LHCN-M2 (cell line): ENCODE measurements at regions not wholly inside any gene's neighbourhood (a gene's known extent, or its start where the extent isn't known, plus 50 kb on each side); places are given as distances from the start of the nearest gene placed in this dataset.

Experiments used
- DNase-seq: peaks from one replicate; pipeline ENCODE4 v3.0.0-alpha.2; 2012; ENCODE audit warnings: low read depth

GRCh38 chr2:550860-551567 lies 126.2 kb downstream of the TMEM18 start:
- DNase-seq, result no peak

- no peak for DNase-seq
These were observed 131.2 kb downstream of the TMEM18 start for GRCh38 chr2:545711-546650.

- no peak for DNase-seq
These were observed 132.0 kb downstream of the TMEM18 start for GRCh38 chr2:545228-545627.

DNA sequence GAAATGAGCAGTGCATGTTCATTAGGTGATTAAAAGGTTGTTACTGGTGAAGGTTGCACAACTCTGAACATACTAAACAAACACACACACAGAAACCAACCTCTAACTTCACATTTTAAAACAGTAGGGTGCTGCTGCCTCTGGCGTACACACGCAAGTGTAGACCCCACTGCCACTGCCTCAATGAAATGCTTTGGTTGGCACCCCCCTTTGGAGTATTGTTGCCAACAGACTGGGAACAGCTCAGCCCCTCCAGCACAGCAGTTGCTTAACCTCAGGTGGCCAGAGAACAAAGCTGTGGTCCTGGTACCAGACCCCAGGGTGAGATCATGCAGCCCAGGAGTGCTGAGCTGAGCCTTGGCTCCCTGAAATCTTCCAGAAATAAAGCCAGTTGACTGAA lies 138.6 kb downstream of the TMEM18 start:
- no peak for DNase-seq

GRCh38 chr2:535222-535621 lies 142.0 kb downstream of the TMEM18 start:
- no peak for DNase-seq

DNA sequence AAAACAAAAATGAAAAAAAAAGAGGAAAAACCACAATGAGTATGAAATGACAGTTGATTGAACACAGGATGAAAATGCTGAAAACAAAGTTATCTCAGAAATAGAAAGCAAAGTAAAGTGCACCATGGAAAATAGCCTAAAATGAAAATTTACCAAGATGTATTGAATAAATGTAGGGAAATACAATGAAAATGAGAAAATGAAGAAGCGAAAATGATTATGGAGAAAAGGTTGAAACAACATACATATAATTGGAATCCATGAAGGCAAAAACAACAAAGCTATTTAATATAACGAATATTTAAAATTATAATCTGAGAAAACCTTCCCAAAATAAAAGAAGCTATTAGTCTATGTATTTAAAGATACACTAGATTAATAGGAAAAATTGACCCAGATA lies 147.4 kb downstream of the TMEM18 start:
- no peak for DNase-seq

- DNase-seq, result no peak
These were observed 147.8 kb downstream of the TMEM18 start for GRCh38 chr2:529424-529823.

DNA sequence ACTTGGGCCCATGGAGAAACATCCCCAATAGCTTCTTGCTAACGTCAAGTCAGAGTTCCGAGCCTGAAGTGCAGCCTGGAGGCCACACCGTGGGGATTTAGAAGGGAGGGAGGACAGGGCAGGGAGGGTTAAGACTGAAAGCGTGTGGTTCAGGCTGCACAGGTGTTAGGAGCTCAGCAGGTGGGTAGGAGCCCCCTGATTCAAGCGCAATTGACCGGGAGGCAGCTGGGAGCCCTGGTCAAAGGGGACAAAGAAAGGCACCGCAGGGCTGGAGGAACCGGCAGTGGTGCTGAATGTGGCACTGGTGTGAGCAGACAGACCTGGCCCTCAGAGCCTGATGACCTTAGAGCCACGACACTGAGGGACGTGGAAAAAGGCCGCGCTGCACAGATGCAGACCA lies 149.6 kb downstream of the TMEM18 start:
- DNase-seq, result no peak

GRCh38 chr2:526918-527317 lies 150.3 kb downstream of the TMEM18 start:
- DNase-seq, result no peak

DNA sequence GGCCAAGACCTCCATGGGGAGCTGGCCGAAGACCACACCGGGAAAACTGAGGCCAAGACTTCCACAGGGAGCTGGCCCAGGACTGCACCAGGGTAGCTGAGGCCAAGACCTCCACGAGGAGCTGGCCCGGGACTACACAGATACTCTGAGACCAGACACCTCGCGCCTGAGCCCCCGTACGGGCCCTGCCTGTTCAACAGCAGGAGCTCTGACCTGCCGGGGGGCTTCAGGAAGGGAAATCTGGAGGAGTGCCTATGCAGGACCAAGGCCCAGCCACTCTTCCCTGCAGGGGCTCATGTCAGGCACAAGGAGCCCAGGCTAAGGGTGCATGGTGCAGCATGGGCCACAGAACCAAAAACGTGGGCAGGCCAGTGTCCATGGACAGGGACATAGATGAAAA lies 151.6 kb downstream of the TMEM18 start:
- no peak for DNase-seq

GRCh38 chr2:525021-525420 lies 152.2 kb downstream of the TMEM18 start:
- no peak for DNase-seq

DNA sequence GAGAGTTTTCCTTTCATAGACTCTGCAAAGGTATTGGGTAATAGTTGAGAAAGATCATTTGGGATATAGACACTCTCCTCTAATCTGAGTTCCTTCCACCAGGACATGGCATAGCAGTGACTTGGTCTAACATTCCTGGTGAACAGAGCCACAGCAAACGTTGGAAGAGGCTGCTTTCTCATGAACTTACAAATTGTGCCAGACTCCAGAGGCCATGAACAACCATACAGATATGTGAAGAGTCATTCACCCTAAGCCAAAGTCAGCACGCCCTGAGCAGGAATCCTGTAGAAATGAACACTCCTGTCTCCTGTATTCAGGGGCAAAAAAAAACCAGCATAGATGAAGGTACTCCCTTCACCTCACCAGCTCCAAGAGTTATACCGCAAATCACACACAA lies 152.8 kb downstream of the TMEM18 start:
- no peak for DNase-seq

DNA sequence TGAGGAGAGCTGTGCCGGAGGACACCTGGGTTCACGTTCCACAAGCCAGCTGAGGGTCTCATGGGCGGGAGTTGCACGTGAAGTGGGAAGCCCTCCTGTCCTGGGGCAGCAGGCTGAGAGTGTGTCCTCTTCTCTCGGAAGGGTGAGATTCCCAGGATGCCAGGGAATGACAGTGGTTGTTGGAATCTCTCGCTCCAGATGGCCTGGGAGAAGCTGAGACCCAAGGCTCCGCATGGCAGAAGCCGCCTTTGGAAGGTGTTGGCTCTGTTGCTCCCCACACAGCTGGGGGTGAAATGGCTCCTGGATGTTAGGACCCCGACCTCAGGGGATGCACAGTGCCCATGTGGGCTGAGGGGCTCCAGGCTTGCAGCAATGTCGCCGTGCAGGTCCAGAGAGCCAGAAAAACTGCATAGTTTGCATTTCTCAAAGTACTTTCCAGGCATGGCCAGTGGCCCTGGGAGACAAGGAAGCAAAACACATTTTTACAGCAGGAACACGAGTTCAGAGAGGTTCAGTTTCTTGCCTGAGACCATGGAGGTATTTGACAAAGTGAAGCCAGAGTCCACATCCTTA lies 153.4 kb downstream of the TMEM18 start:
- DNase-seq, result no peak

GRCh38 chr2:522776-523175 lies 154.4 kb downstream of the TMEM18 start:
- no peak for DNase-seq

GRCh38 chr2:521853-522530 lies 155.2 kb downstream of the TMEM18 start:
- no peak for DNase-seq

DNA sequence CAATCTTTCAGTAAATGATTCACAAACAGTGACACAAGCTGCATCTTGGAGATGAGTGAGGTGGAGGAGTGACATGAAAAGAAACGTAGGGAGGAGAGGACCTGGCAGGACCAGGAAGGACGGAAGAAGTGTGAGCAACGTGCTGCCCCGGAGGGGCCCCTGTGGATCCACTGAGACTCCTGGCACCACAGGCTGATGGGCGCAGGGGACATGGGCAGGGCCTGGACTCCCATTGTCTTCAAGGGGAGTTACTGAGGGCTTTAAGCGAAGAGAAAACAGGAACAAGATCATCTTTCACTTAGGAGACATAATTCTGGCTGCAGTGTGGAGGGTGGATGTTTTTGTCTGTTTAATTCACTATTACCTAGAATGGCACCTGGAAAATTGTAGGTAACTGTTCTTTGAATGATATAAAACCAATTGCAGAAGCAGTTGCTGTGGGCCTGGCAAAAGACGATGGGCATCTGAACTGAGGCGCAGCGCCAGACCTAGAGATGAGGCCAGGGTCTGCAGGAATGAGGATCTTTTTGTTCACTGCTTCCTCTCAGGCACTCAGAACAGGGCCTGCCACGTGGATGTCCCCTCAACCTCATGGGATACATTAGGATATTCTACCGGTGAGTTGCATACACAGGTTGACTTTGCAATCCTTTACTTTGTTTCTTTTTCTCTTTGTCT lies 156.4 kb downstream of the TMEM18 start:
- no peak for DNase-seq

GRCh38 chr2:516944-517343 lies 160.3 kb downstream of the TMEM18 start:
- no peak for DNase-seq

DNA sequence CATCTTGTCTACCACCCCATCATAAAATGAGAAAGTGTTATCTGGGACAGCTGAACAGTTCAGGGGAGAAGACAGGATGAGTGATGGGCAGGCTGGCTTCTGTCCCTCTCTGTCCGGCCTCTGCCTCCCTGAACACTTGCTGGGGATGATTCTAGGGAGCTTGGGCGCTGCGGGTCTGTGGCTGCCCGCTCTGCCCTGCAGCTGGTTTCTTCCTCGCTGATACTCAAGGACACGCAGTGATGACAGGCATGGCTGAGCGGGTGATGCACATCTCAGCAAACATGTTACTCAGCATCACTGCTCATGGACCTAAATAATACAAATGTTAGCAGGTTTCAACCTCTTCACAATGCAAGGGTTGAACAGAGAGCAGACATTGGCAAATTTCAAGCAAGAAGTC lies 161.1 kb downstream of the TMEM18 start:
- no peak for DNase-seq

- no peak for DNase-seq
These were observed 161.6 kb downstream of the TMEM18 start for GRCh38 chr2:515441-516127.

- no peak for DNase-seq
These were observed 163.1 kb downstream of the TMEM18 start for GRCh38 chr2:513981-514706.
